ENCODE measurements at regions not wholly inside any gene's neighbourhood (a gene's known extent, or its start where the extent isn't known, plus 50 kb on each side); places are given as distances from the start of the nearest gene placed in this dataset.

DNA sequence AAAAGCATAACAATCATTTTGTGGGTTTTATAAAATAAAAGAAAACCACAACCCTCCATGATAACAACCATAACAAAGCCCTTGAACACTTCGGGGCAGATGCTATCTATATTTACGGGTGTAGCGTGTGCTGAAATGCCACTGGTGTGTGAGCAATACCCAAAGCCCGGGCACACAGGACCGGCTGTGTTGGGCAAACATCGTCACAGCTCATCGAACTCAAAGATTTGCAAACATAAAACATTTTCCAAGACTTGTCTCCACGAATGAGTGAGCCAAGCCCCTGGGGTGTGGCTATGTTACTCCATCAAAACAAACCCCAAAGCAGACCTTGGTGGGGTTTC lies 290.2 kb downstream of the LPIN1 start:
- TF ChIP-seq EZH2 (IDR thresholded peaks at IDR 0.05; ENCODE audit: low read depth), result no peak
- TF ChIP-seq, protein P1, sequence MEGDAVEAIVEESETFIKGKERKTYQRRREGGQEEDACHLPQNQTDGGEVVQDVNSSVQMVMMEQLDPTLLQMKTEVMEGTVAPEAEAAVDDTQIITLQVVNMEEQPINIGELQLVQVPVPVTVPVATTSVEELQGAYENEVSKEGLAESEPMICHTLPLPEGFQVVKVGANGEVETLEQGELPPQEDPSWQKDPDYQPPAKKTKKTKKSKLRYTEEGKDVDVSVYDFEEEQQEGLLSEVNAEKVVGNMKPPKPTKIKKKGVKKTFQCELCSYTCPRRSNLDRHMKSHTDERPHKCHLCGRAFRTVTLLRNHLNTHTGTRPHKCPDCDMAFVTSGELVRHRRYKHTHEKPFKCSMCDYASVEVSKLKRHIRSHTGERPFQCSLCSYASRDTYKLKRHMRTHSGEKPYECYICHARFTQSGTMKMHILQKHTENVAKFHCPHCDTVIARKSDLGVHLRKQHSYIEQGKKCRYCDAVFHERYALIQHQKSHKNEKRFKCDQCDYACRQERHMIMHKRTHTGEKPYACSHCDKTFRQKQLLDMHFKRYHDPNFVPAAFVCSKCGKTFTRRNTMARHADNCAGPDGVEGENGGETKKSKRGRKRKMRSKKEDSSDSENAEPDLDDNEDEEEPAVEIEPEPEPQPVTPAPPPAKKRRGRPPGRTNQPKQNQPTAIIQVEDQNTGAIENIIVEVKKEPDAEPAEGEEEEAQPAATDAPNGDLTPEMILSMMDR (conservative IDR thresholded peaks at IDR 0.05), result no peak
